ENCODE measurements at regions not wholly inside any gene's neighbourhood (a gene's known extent, or its start where the extent isn't known, plus 50 kb on each side); places are given as distances from the start of the nearest gene placed in this dataset.
"Not testable (repeated sequence)": the region's sequence is repeated elsewhere in the genome, so short reads cannot be mapped to it uniquely, and the experiment has no call there.

GRCh38 chr15:87752250-87752951, 504.1 kb downstream of the NTRK3 start:
- DNase-seq (ENCODE audit: low spot score) = no peak

GRCh38 chr15:87748483-87748882, 508.1 kb downstream of the NTRK3 start:
- no peak for DNase-seq (ENCODE audit: low spot score)

GRCh38 chr15:87747087-87747486, 509.5 kb downstream of the NTRK3 start:
- no peak for DNase-seq (ENCODE audit: low spot score)

- no peak for DNase-seq (ENCODE audit: low spot score)
These were observed 510.2 kb downstream of the NTRK3 start for GRCh38 chr15:87746333-87746732.

GRCh38 chr15:87744815-87745214, 511.7 kb downstream of the NTRK3 start:
- no peak for DNase-seq (ENCODE audit: low spot score)

GRCh38 chr15:87743562-87743961, 513.0 kb downstream of the NTRK3 start:
- DNase-seq (ENCODE audit: low spot score) = no peak

GRCh38 chr15:87741350-87741749, 515.2 kb downstream of the NTRK3 start:
- no peak for DNase-seq (ENCODE audit: low spot score)

- no peak for DNase-seq (ENCODE audit: low spot score)
These were observed 515.7 kb downstream of the NTRK3 start for GRCh38 chr15:87740655-87741344.

GRCh38 chr15:87739866-87740265, 516.7 kb downstream of the NTRK3 start:
- no peak for DNase-seq (ENCODE audit: low spot score)

GRCh38 chr15:87739081-87739480, 517.5 kb downstream of the NTRK3 start:
- DNase-seq (ENCODE audit: low spot score) = no peak

GRCh38 chr15:87737460-87737859, 519.1 kb downstream of the NTRK3 start:
- not testable (repeated sequence) for DNase-seq (ENCODE audit: low spot score)

- no peak for DNase-seq (ENCODE audit: low spot score)
These were observed 519.6 kb downstream of the NTRK3 start for GRCh38 chr15:87736891-87737389.

- peak; percentile 6 for DNase-seq (ENCODE audit: low spot score)
These were observed 520.1 kb downstream of the NTRK3 start for GRCh38 chr15:87736401-87736800.

- DNase-seq (ENCODE audit: low spot score) = no peak
These were observed 521.0 kb downstream of the NTRK3 start for GRCh38 chr15:87735522-87735921.

GRCh38 chr15:87734571-87735373, 521.8 kb downstream of the NTRK3 start:
- DNase-seq (ENCODE audit: low spot score) = no peak

GRCh38 chr15:87733977-87734376, 522.6 kb downstream of the NTRK3 start:
- DNase-seq (ENCODE audit: low spot score) = no peak

GRCh38 chr15:87733541-87733941, 523.0 kb downstream of the NTRK3 start:
- no peak for DNase-seq (ENCODE audit: low spot score)

- no peak for DNase-seq (ENCODE audit: low spot score)
These were observed 523.6 kb downstream of the NTRK3 start for GRCh38 chr15:87732976-87733375.

- no peak for DNase-seq (ENCODE audit: low spot score)
These were observed 524.9 kb downstream of the NTRK3 start for GRCh38 chr15:87731630-87732029.

GRCh38 chr15:87730706-87731105, 525.8 kb downstream of the NTRK3 start:
- DNase-seq (ENCODE audit: low spot score) = no peak

GRCh38 chr15:87728998-87729397, 527.5 kb downstream of the NTRK3 start:
- no peak for DNase-seq (ENCODE audit: low spot score)

- DNase-seq (ENCODE audit: low spot score) = no peak
These were observed 529.5 kb downstream of the NTRK3 start for GRCh38 chr15:87727073-87727472.

- DNase-seq (ENCODE audit: low spot score) = no peak
These were observed 532.2 kb downstream of the NTRK3 start for GRCh38 chr15:87724330-87724729.

Measured in ecto neural progenitor cell (in vitro differentiated cells).